Neural progenitor cell (in vitro differentiated cells): ENCODE measurements at regions not wholly inside any gene's neighbourhood (a gene's known extent, or its start where the extent isn't known, plus 50 kb on each side); places are given as distances from the start of the nearest gene placed in this dataset.

Experiments used
- DNase-seq: peaks from one replicate; pipeline ENCODE4 v3.0.0-alpha.2; 2016; ENCODE audit warnings: low spot score
- H2AFZ ChIP-seq: fragments of 200-600 bp; sonication (generic); replicated peaks from 2 replicates; pipeline ENCODE4 v1.6.1; 2016; ENCODE audit warnings: antibody characterized with exemption
- H3F3A ChIP-seq: fragments of 200-600 bp; sonication (generic); 2 replicates; pipeline ENCODE4 v1.6.1; 2016; ENCODE audit warnings: antibody characterized with exemption, low read depth
- H3K27ac ChIP-seq: fragments of 200-600 bp; sonication (generic); 2 replicates; pipeline ENCODE4 v1.5.1; 2016; ENCODE audit warnings: mild to moderate bottlenecking
- H3K27me3 ChIP-seq: fragments of 200-600 bp; sonication (generic); 2 replicates; pipeline ENCODE4 v1.6.1; 2016; ENCODE audit warnings: mild to moderate bottlenecking, moderate library complexity
- H3K36me3 ChIP-seq: fragments of 200-600 bp; sonication (generic); 2 replicates; pipeline ENCODE4 v1.5.1; 2016
- H3K4me1 ChIP-seq: fragments of 200-600 bp; sonication (generic); 2 replicates; pipeline ENCODE4 v1.6.1; 2016; ENCODE audit warnings: mixed run types
- H3K4me2 ChIP-seq: fragments of 200-600 bp; sonication (generic); 2 replicates; pipeline ENCODE4 v1.6.1; 2016
- H3K4me3 ChIP-seq: fragments of 200-600 bp; sonication (generic); 2 replicates; pipeline ENCODE4 v1.5.1; 2016
- H3K79me2 ChIP-seq: fragments of 200-600 bp; sonication (generic); 2 replicates; pipeline ENCODE4 v1.6.1; 2016; ENCODE audit warnings: low read depth
- H3K9ac ChIP-seq: fragments of 200-600 bp; sonication (generic); 2 replicates; pipeline ENCODE4 v1.6.1; 2016
- H3K9me3 ChIP-seq: fragments of 200-600 bp; sonication (generic); 2 replicates; pipeline ENCODE4 v1.5.1; 2016; ENCODE audit warnings: low read depth
- H4K20me1 ChIP-seq: fragments of 200-600 bp; sonication (generic); 2 replicates; pipeline ENCODE4 v1.6.1; 2016; ENCODE audit warnings: low read depth
- H3K27ac Mint-ChIP-seq: 3 replicates; pipeline ENCODE4 v1.8.0; 2021; ENCODE audit warnings: mixed read lengths
- H3K27me3 Mint-ChIP-seq: 2 replicates; pipeline ENCODE4 v1.8.0; 2022; ENCODE audit warnings: low read depth, mild to moderate bottlenecking, inconsistent platforms, moderate library complexity, mixed read lengths; ENCODE audit not compliant: insufficient read depth
- H3K36me3 Mint-ChIP-seq: 3 replicates; pipeline ENCODE4 v1.8.0; 2021; ENCODE audit warnings: mixed read lengths
- H3K4me1 Mint-ChIP-seq: 3 replicates; pipeline ENCODE4 v1.8.0; 2021; ENCODE audit warnings: mixed read lengths
- H3K4me3 Mint-ChIP-seq: 3 replicates; pipeline ENCODE4 v1.8.0; 2021; ENCODE audit warnings: mild to moderate bottlenecking, moderate library complexity, mixed read lengths
- H3K9me3 Mint-ChIP-seq: 3 replicates; pipeline ENCODE4 v1.8.0; 2020; ENCODE audit warnings: mixed read lengths
- CTCF ChIP-seq: fragments of 200-600 bp; sonication (generic); IDR thresholded peaks from 2 replicates; pipeline ENCODE4 v1.5.1; 2017; ENCODE audit warnings: antibody characterized with exemption, mild to moderate bottlenecking
- EZH2 ChIP-seq: fragments of 200-600 bp; sonication (generic); IDR thresholded peaks from 2 replicates; pipeline ENCODE4 v1.6.1; 2017; ENCODE audit warnings: antibody characterized with exemption, mild to moderate bottlenecking, moderate library complexity
- EZH2phosphoT487 ChIP-seq: fragments of 200-600 bp; sonication (generic); IDR thresholded peaks from 2 replicates; pipeline ENCODE4 v1.6.1; 2017; ENCODE audit warnings: antibody characterized with exemption

- Mint-ChIP-seq H3K9me3 (no peaks in the 10 kb centered on the region), H3K27me3 (no peaks in the 10 kb centered on the region), H3K4me3 (no peak overlapping the region), H3K27ac (no peak overlapping the region), H3K36me3 (no peaks in the 10 kb centered on the region), H3K4me1 (no peaks in the 10 kb centered on the region)
- Histone ChIP-seq H3K9me3 (no peaks in the 10 kb centered on the region), H2AFZ (no peak overlapping the region), H3F3A (no peaks in the 10 kb centered on the region), H3K27ac (no peak overlapping the region), H4K20me1 (no peaks in the 10 kb centered on the region), H3K4me2 (no peak overlapping the region), H3K4me1 (no peaks in the 10 kb centered on the region), H3K79me2 (no peaks in the 10 kb centered on the region), H3K36me3 (no peaks in the 10 kb centered on the region), H3K27me3 (no peaks in the 10 kb centered on the region), H3K4me3 (no peak overlapping the region), H3K9ac (no peak overlapping the region)
- DNase-seq = no peak
- TF ChIP-seq EZH2 = no peak
- TF ChIP-seq EZH2phosphoT487 = no peak
- TF ChIP-seq CTCF = no peak
Measured at GRCh38 chr1:216788671-216789070, 65.4 kb upstream of the ESRRG start.

GRCh38 chr1:216785737-216786136 lies 62.5 kb upstream of the ESRRG start:
- Mint-ChIP-seq H3K9me3 (no peaks in the 10 kb centered on the region), H3K27ac (no peak overlapping the region), H3K4me1 (no peaks in the 10 kb centered on the region), H3K27me3 (no peaks in the 10 kb centered on the region), H3K36me3 (no peaks in the 10 kb centered on the region), H3K4me3 (no peak overlapping the region)
- Histone ChIP-seq H3K9me3 (no peaks in the 10 kb centered on the region), H3K4me3 (no peak overlapping the region), H3K79me2 (no peaks in the 10 kb centered on the region), H4K20me1 (no peaks in the 10 kb centered on the region), H3K4me2 (no peak overlapping the region), H2AFZ (peak overlapping the region; percentile 54), H3F3A (no peaks in the 10 kb centered on the region), H3K36me3 (no peaks in the 10 kb centered on the region), H3K4me1 (peaks cover 8% of the 10 kb centered on the region), H3K9ac (no peak overlapping the region), H3K27ac (no peak overlapping the region), H3K27me3 (no peaks in the 10 kb centered on the region)
- no peak for TF ChIP-seq EZH2phosphoT487
- TF ChIP-seq CTCF = no peak
- TF ChIP-seq EZH2 = no peak
- DNase-seq = no peak

- no peak overlapping the region for H3K4me3 Mint-ChIP-seq
- no peaks in the 10 kb centered on the region for H3K9me3 Mint-ChIP-seq
- Histone ChIP-seq H3K4me2 (no peak overlapping the region), H3K27me3 (no peaks in the 10 kb centered on the region), H4K20me1 (no peaks in the 10 kb centered on the region), H3K4me3 (no peak overlapping the region), H2AFZ (peak overlapping the region; percentile 54), H3K27ac (no peak overlapping the region), H3K36me3 (no peaks in the 10 kb centered on the region), H3K9me3 (no peaks in the 10 kb centered on the region), H3F3A (no peaks in the 10 kb centered on the region), H3K9ac (no peak overlapping the region), H3K79me2 (no peaks in the 10 kb centered on the region), H3K4me1 (peaks cover 8% of the 10 kb centered on the region)
- H3K27ac Mint-ChIP-seq = no peak overlapping the region
- H3K27me3 Mint-ChIP-seq = no peaks in the 10 kb centered on the region
- DNase-seq = no peak
- H3K4me1 Mint-ChIP-seq = no peaks in the 10 kb centered on the region
- H3K36me3 Mint-ChIP-seq = no peaks in the 10 kb centered on the region
- no peak for TF ChIP-seq EZH2phosphoT487
- TF ChIP-seq CTCF = no peak
- TF ChIP-seq EZH2 = no peak
Measured at GRCh38 chr1:216785221-216785620, 62.0 kb upstream of the ESRRG start.

- Histone ChIP-seq H2AFZ (no peak overlapping the region), H3K4me1 (peaks cover 8% of the 10 kb centered on the region), H3K27me3 (no peaks in the 10 kb centered on the region), H3K9me3 (no peaks in the 10 kb centered on the region), H4K20me1 (no peaks in the 10 kb centered on the region), H3K4me3 (no peak overlapping the region), H3F3A (peaks cover 13% of the 10 kb centered on the region), H3K27ac (no peak overlapping the region), H3K4me2 (no peak overlapping the region), H3K36me3 (no peaks in the 10 kb centered on the region), H3K79me2 (no peaks in the 10 kb centered on the region), H3K9ac (no peak overlapping the region)
- H3K9me3 Mint-ChIP-seq = no peaks in the 10 kb centered on the region
- TF ChIP-seq CTCF (no peak), EZH2phosphoT487 (no peak), EZH2 (no peak)
- no peaks in the 10 kb centered on the region for H3K36me3 Mint-ChIP-seq
- no peak for DNase-seq
- no peak overlapping the region for H3K27ac Mint-ChIP-seq
- no peak overlapping the region for H3K4me3 Mint-ChIP-seq
- H3K27me3 Mint-ChIP-seq = no peaks in the 10 kb centered on the region
- H3K4me1 Mint-ChIP-seq = no peaks in the 10 kb centered on the region
Measured at GRCh38 chr1:216779686-216780085, 56.5 kb upstream of the ESRRG start.
